Ishikawa (cell line): ENCODE measurements at regions not wholly inside any gene's neighbourhood (a gene's known extent, or its start where the extent isn't known, plus 50 kb on each side); places are given as distances from the start of the nearest gene placed in this dataset.

Experiments used
- CREB1 ChIP-seq: IDR thresholded peaks from 2 replicates; pipeline ENCODE4 v1.6.1; 2012; ENCODE audit warnings: low read depth
- EGR1 ChIP-seq: IDR thresholded peaks from 2 replicates; pipeline ENCODE4 v1.6.1; 2012
- EP300 ChIP-seq: IDR thresholded peaks from 2 replicates; pipeline ENCODE4 v1.6.1; 2012; ENCODE audit warnings: borderline replicate concordance
- RAD21 ChIP-seq: IDR thresholded peaks from 2 replicates; pipeline ENCODE4 v1.6.1; 2012; ENCODE audit warnings: low read depth
- TEAD4 ChIP-seq: IDR thresholded peaks from 2 replicates; pipeline ENCODE4 v1.6.1; 2012

DNA sequence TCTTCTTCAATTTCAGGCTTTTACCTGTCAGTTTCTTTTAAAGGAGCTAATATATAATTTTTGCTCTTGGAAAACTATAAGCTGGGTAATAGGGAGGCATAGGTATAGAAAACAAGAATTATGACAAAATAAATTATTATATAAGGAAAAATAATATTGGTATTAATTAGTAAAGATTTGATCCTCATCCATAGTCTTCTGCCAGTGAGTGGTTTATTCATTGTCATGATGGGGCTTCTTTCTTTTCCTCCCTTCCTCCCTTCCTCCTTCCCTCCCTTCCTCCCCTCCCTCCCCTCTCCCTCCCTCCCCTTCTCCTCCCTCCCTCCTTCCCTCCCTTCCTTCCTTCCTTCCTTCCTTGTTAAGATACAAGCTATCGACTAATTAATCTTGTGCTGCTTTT, 698.6 kb downstream of the SORCS3 start:
- TF ChIP-seq TEAD4 (no peak), RAD21 (no peak), EP300 (no peak), EGR1 (no peak), CREB1 (no peak)
